PC-3 (cell line): ENCODE measurements at regions not wholly inside any gene's neighbourhood (a gene's known extent, or its start where the extent isn't known, plus 50 kb on each side); places are given as distances from the start of the nearest gene placed in this dataset.
"Not testable (repeated sequence)": the region's sequence is repeated elsewhere in the genome, so short reads cannot be mapped to it uniquely, and the experiment has no call there.

Experiments
- ATAC-seq: fragments of 200-7000 bp; cut with Tn5 transposase; 2 replicates; pipeline ENCODE4 v1.9.1; 2020; ENCODE audit warnings: mild to moderate bottlenecking, moderate library complexity
- BruUV-seq: library from RNA; stranded (reverse); fragments of 400-500 nt; replicated peaks from 2 replicates; lab custom pipeline; 2021; lab: Mats Ljungman, UMichigan
- CTCF ChIA-PET: fragments of 300-600 bp; sonication (Branson Sonifier 250); formaldehyde crosslinking; loops from one replicate; lab custom pipeline; 2022; ENCODE audit warnings: antibody characterized with exemption; lab: Charles Lee
- POLR2A ChIA-PET: fragments of 300-600 bp; sonication (Branson Sonifier 250); formaldehyde crosslinking; loops from one replicate; lab custom pipeline; 2022; ENCODE audit warnings: antibody characterized with exemption; ENCODE audit not compliant: unreplicated experiment; lab: Charles Lee
- DNase-seq: peaks from one replicate; pipeline ENCODE4 v3.0.0-alpha.2; 2015
- H2AFZ ChIP-seq: fragments of 300-600 bp; sonication (generic); 2 replicates; pipeline ENCODE4 v1.6.0; 2016; ENCODE audit warnings: antibody characterized with exemption, low read length
- H3F3A ChIP-seq: fragments of 300-600 bp; sonication (generic); one replicate; pipeline ENCODE4 v1.6.0; 2017; ENCODE audit warnings: antibody characterized with exemption, low read length, control low read depth, mild to moderate bottlenecking; ENCODE audit not compliant: unreplicated experiment
- H3K27ac ChIP-seq: fragments of 300-600 bp; sonication (generic); 2 replicates; pipeline ENCODE4 v1.5.1; 2016; ENCODE audit warnings: mild to moderate bottlenecking, low read length
- H3K27me3 ChIP-seq: fragments of 300-600 bp; sonication (generic); 2 replicates; pipeline ENCODE4 v1.6.1; 2016; ENCODE audit warnings: low read length, mixed read lengths
- H3K36me3 ChIP-seq: fragments of 300-600 bp; sonication (generic); 2 replicates; pipeline ENCODE4 v1.6.1; 2016; ENCODE audit warnings: low read depth, mixed run types, low read length, mixed read lengths
- H3K4me1 ChIP-seq: fragments of 300-600 bp; sonication (generic); 2 replicates; pipeline ENCODE4 v1.5.1; 2016; ENCODE audit warnings: low read length; ENCODE audit not compliant: insufficient read depth
- H3K4me2 ChIP-seq: fragments of 300-600 bp; sonication (generic); 2 replicates; pipeline ENCODE4 v1.6.0; 2016; ENCODE audit warnings: low read length
- H3K4me3 ChIP-seq: fragments of 300-600 bp; sonication (generic); 2 replicates; pipeline ENCODE4 v1.5.1; 2016; ENCODE audit warnings: mild to moderate bottlenecking, low read length, mixed read lengths
- H3K79me2 ChIP-seq: fragments of 300-600 bp; sonication (generic); 2 replicates; pipeline ENCODE4 v1.6.1; 2017; ENCODE audit warnings: low read length, mixed read lengths
- H3K9ac ChIP-seq: fragments of 300-600 bp; sonication (generic); 2 replicates; pipeline ENCODE4 v1.6.0; 2016; ENCODE audit warnings: mild to moderate bottlenecking, low read length
- H3K9me2 ChIP-seq: fragments of 300-600 bp; sonication (generic); replicated peaks from 2 replicates; pipeline ENCODE4 v1.6.1; 2016; ENCODE audit warnings: mixed run types, low read length, mixed read lengths
- H3K9me3 ChIP-seq: fragments of 300-600 bp; sonication (generic); 2 replicates; pipeline ENCODE4 v1.6.1; 2016; ENCODE audit warnings: low read length, mixed read lengths
- H4K20me1 ChIP-seq: fragments of 300-600 bp; sonication (generic); 2 replicates; pipeline ENCODE4 v1.6.1; 2016; ENCODE audit warnings: low read length, mixed read lengths
- EZH2 ChIP-seq: fragments of 300-600 bp; sonication (generic); IDR thresholded peaks from one replicate; pipeline ENCODE4 v1.6.1; 2017; ENCODE audit warnings: antibody characterized with exemption, mild to moderate bottlenecking, low read length; ENCODE audit not compliant: unreplicated experiment
- EZH2phosphoT487 ChIP-seq: fragments of 300-600 bp; sonication (generic); IDR thresholded peaks from 2 replicates; pipeline ENCODE4 v1.6.1; 2018; ENCODE audit warnings: mild to moderate bottlenecking, antibody characterized with exemption, low read length, borderline replicate concordance
- intact Hi-C: fragments of 100-400 bp; cut with micrococcal nuclease; formaldehyde crosslinking; loops from 2 replicates; pipeline ENCODE4 v1.9.0; 2023
- TF ChIP-seq, protein P1 (sequence below): fragments of 300-600 bp; sonication (generic); conservative IDR thresholded peaks from 2 replicates; pipeline ENCODE4 v1.5.1; 2017; ENCODE audit warnings: antibody characterized with exemption, low read depth, mild to moderate bottlenecking, low read length

DNA sequence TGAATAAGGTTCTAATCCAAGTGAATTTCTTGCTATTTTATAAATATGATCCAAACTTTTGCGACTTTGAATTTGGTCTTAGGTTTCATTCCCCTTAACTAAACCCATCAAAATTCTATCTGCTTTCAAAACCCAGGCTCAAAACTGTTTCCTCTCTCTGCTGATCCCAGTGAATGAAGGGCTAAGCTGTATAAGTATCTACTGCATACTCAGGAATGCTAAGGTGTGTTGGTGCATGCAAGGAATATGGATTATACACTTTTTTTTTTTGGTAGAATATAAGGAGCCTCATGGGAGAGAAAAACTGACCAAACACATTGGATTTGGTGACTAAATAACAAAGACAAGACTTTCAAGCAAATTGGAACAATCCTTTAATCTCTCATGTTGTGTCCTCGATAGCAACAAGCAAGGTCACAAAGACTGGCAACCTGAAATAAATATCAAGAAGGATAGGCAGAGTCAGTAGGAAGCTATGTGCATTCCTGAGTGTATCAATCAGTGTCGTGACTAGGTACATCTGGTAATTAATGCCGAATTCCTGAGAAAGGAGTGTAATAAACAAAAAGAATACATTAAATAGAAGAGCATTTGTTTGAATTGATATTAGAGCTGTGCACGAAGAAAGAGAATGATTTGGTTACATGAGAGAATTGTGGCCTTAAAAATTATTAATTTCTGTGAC, 74.3 kb upstream of the KCTD8 start:
- Histone ChIP-seq H3K27ac (no peak overlapping the region), H3K79me2 (no peaks in the 10 kb centered on the region), H3K4me1 (peaks cover 12% of the 10 kb centered on the region), H3F3A (no peaks in the 10 kb centered on the region), H4K20me1 (no peaks in the 10 kb centered on the region), H3K27me3 (no peaks in the 10 kb centered on the region), H2AFZ (no peak overlapping the region), H3K9me3 (no peaks in the 10 kb centered on the region), H3K9ac (no peak overlapping the region), H3K4me3 (no peak overlapping the region), H3K4me2 (0 out of 2 replicates have a peak overlapping the region, but pooled peaks have one; percentile 19), H3K9me2 (no peaks in the 10 kb centered on the region), H3K36me3 (no peaks in the 10 kb centered on the region)
- ATAC-seq (peak; percentile 94), DNase-seq (peak; percentile 52)
- ChIA-PET CTCF (no interaction called here), POLR2A (interaction anchor here (0.8 kb wide), 1 partner anchor 9 kb away, joined by 8 read pairs; no protein-coding TSS in a partner anchor)
- no TSS peak for BruUV-seq
- TF ChIP-seq, protein P1, sequence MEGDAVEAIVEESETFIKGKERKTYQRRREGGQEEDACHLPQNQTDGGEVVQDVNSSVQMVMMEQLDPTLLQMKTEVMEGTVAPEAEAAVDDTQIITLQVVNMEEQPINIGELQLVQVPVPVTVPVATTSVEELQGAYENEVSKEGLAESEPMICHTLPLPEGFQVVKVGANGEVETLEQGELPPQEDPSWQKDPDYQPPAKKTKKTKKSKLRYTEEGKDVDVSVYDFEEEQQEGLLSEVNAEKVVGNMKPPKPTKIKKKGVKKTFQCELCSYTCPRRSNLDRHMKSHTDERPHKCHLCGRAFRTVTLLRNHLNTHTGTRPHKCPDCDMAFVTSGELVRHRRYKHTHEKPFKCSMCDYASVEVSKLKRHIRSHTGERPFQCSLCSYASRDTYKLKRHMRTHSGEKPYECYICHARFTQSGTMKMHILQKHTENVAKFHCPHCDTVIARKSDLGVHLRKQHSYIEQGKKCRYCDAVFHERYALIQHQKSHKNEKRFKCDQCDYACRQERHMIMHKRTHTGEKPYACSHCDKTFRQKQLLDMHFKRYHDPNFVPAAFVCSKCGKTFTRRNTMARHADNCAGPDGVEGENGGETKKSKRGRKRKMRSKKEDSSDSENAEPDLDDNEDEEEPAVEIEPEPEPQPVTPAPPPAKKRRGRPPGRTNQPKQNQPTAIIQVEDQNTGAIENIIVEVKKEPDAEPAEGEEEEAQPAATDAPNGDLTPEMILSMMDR: no peak
- TF ChIP-seq EZH2phosphoT487 (no peak), EZH2 (no peak)
- intact Hi-C loops: loop anchor here (1.0 kb wide), 1 partner anchor 75 kb away; the partner anchor contains the start of gene KCTD8

DNA sequence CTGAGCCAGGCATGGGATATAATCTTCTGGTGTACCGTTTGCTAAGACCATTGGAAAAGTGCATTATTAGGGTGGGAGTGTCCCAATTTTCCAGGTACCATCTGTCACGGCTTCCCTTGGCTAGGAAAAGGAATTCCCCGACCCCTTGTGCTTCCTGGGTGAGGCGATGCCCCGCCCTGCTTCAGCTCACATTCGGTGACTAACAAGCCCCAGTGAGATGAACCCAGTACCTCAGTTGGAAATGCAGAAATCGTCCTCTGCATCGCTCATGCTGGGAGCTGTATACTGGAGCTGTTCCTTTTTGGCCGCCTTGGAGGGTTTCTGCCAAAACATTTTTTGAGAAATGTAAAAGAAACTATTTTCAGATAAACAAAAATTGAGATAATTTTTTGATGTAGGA, 53.6 kb upstream of the KCTD8 start:
- CTCF ChIA-PET, H3K9me3 ChIP-seq, H3K4me2 ChIP-seq, H3K79me2 ChIP-seq, H3K9ac ChIP-seq, ATAC-seq, H3F3A ChIP-seq, H3K27me3 ChIP-seq, intact Hi-C loops, H3K9me2 ChIP-seq, POLR2A ChIA-PET, H3K27ac ChIP-seq, BruUV-seq, H2AFZ ChIP-seq, H3K4me1 ChIP-seq, H3K36me3 ChIP-seq, H3K4me3 ChIP-seq, H4K20me1 ChIP-seq: not testable (repeated sequence)
- DNase-seq: peak; percentile 7
